T-helper 17 cell (primary cell): ENCODE measurements at regions not wholly inside any gene's neighbourhood (a gene's known extent, or its start where the extent isn't known, plus 50 kb on each side); places are given as distances from the start of the nearest gene placed in this dataset.

Experiments
- ATAC-seq: fragments of 150-1000 bp; cut with Tn5 transposase; 2 replicates; pipeline ENCODE4 v1.10.0; 2021; ENCODE audit warnings: mild to moderate bottlenecking, moderate library complexity
- DNase-seq, 3 donors: peaks; one replicate each; pipeline versions ENCODE4 v3.0.0 to v3.0.0-alpha.2; 2020 to 2021
- H3K9me3 ChIP-seq: one replicate; pipeline ENCODE4 v1.7.0; 2013; ENCODE audit warnings: low read length, mild to moderate bottlenecking; ENCODE audit not compliant: control insufficient read depth, poor library complexity, severe bottlenecking
- H3K27ac Mint-ChIP-seq: one replicate; pipeline ENCODE4 v1.8.0; 2022; ENCODE audit warnings: mild to moderate bottlenecking, moderate library complexity, mixed read lengths
- H3K27me3 Mint-ChIP-seq: one replicate; pipeline ENCODE4 v1.8.0; 2022; ENCODE audit warnings: mixed read lengths
- H3K36me3 Mint-ChIP-seq: one replicate; pipeline ENCODE4 v1.8.0; 2022; ENCODE audit warnings: low read depth, mixed read lengths
- H3K4me1 Mint-ChIP-seq: one replicate; pipeline ENCODE4 v1.8.0; 2022; ENCODE audit warnings: mild to moderate bottlenecking, mixed read lengths
- H3K4me3 Mint-ChIP-seq: one replicate; pipeline ENCODE4 v1.8.0; 2022; ENCODE audit warnings: mild to moderate bottlenecking, moderate library complexity, mixed read lengths

DNA sequence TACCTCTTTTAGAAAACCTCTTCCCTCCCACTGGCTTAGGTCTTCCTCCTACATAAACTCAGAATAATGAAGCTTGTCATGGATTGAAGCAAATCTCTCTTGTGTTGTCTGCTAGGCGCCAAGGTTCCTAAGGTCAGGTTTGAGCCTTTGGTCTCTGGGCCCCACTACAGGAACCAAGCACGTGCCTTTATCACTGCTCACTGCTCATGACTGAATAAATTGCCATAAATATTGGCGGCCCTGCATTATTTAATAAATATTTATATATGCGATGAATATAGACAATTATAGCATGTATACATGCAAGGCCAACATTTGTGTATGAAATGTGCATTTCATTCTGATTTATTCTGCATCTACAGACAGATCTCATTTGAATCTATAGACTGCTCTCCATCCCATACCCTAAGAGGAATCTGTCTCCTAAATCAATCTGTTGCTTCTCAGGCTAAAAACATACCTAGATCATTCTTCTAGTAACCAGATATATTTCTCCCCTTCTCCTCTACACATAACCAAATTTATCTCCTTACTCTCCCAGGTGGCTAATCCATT lies 1717.6 kb upstream of the TENM3 start:
- DNase-seq = no peak
- Mint-ChIP-seq H3K27me3 (no peaks in the 10 kb centered on the region), H3K27ac (no peak overlapping the region), H3K4me1 (no peaks in the 10 kb centered on the region), H3K4me3 (no peak overlapping the region), H3K36me3 (no peaks in the 10 kb centered on the region)
- no peak for ATAC-seq
- H3K9me3 ChIP-seq = no peaks in the 10 kb centered on the region

DNA sequence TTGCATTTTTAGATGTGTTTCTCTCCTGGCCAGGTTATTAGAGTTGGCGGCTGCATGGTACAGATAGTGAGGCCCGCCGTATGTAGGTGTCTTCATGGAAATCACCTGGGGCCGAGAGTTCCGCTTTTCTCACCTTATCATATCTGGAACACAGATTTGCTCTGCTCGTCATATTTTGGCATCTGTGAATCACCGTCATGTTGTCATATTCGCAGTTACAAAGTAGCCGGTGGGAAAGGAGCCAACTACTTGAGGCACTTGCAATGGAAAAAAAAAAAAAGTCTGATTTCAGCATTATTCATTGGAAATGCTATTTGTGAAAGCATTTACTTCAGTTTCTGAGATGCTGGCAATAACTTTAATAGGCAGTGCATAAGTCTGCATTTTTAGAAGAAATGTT lies 1715.2 kb upstream of the TENM3 start:
- ATAC-seq = no peak
- Mint-ChIP-seq H3K27ac (no peak overlapping the region), H3K36me3 (no peaks in the 10 kb centered on the region), H3K4me1 (no peaks in the 10 kb centered on the region), H3K27me3 (no peaks in the 10 kb centered on the region), H3K4me3 (no peak overlapping the region)
- H3K9me3 ChIP-seq = no peaks in the 10 kb centered on the region
- no peak for DNase-seq

DNA sequence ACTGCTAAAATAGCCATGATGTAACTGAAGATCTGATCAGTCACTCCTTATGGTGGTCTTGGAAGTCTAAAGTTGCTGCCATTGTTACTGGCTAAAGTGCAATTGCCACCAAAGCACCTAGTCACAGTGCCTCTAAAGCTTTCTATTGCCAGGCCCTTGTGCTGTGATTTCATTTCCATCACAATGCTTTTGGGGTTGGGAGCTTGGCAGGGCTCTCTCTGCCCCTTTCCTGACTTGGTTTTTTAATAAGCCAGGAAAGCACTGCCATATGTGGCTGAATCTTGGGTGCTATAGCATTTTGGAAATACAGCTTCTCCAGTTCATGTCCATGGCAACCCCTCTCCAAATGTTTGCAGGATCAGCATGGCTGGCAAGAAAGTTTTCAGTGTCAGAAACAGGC lies 1712.4 kb upstream of the TENM3 start:
- H3K27ac Mint-ChIP-seq = no peak overlapping the region
- H3K27me3 Mint-ChIP-seq = no peaks in the 10 kb centered on the region
- no peak for ATAC-seq
- no peak for DNase-seq
- no peaks in the 10 kb centered on the region for H3K36me3 Mint-ChIP-seq
- no peak overlapping the region for H3K4me3 Mint-ChIP-seq
- H3K9me3 ChIP-seq = no peaks in the 10 kb centered on the region
- no peaks in the 10 kb centered on the region for H3K4me1 Mint-ChIP-seq

DNA sequence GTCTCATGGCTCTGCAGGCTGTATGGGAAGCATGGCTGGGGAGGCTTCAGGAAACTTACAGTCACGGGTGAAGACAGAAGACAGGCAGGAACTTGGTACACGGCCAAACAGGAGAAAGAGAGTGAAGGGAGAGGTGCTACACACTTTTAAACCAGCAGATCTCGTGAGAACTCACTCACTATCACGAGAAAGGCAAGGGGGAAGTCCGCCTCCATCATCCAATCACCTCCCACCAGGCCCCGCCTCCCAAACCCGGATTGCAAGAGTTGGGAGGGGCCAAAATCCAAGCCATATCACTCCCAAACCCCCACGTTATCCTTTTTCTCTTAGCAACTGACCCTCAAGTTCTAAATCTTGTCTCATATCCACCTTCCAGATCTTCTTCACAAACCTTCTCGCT lies 1710.5 kb upstream of the TENM3 start:
- no peak overlapping the region for H3K4me3 Mint-ChIP-seq
- no peaks in the 10 kb centered on the region for H3K36me3 Mint-ChIP-seq
- H3K27me3 Mint-ChIP-seq = no peaks in the 10 kb centered on the region
- DNase-seq (no peak), ATAC-seq (no peak)
- H3K27ac Mint-ChIP-seq = no peak overlapping the region
- no peaks in the 10 kb centered on the region for H3K4me1 Mint-ChIP-seq
- H3K9me3 ChIP-seq = no peaks in the 10 kb centered on the region

DNA sequence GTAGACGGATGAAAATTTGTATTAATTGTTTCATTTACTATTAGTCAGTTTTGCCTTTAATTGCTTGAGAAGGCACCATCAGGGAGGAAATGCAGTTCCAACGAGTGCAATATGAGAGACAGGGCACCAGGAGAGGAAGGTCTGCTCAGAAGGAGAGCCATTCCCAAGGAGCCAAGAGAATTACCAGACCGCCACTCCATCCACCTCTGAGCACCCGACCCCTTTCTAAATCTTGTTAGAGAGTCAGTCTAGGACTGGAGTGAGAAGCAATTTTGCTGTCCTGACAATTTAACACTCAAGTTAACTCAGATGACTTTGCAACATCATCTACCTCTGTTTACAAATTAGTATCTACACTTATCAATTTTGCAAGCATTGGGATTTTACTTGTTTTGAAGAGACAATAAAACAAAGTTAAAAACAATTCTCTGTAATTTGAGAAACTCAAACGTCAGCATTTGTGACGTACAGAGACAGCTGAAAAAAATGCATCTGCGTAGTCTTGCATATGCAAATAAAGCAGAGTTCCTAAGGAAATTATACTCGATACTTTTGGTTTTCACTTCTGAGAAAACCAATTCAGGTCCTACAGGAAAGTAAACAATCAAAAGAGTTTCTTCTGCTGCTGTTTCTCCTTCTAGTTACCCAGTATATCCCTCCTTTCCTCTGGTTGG lies 1704.7 kb upstream of the TENM3 start:
- no peaks in the 10 kb centered on the region for H3K27me3 Mint-ChIP-seq
- no peak overlapping the region for H3K27ac Mint-ChIP-seq
- no peak for ATAC-seq
- no peaks in the 10 kb centered on the region for H3K36me3 Mint-ChIP-seq
- H3K4me3 Mint-ChIP-seq = no peak overlapping the region
- DNase-seq = no peak
- no peaks in the 10 kb centered on the region for H3K4me1 Mint-ChIP-seq
- peaks cover 3% of the 10 kb centered on the region for H3K9me3 ChIP-seq

DNA sequence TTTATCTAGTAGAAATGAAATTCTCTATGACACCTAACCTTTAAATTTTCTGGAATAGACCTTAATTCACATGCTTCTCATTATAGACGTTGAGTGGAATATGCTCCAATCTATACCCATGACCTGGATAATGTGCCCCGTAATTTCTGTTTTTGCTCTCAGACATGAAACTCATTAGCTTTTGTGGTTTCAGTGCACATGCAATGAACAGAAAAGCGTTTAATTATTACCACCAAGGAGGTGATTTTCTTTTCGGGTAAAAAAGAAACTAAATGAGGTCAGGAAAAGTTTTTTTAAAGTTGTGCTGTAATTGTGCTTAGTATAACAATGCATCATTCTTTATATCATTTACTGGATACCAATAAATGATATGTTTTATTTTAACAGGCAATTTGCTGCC lies 1703.9 kb upstream of the TENM3 start:
- Mint-ChIP-seq H3K27me3 (no peaks in the 10 kb centered on the region), H3K27ac (no peak overlapping the region), H3K36me3 (no peaks in the 10 kb centered on the region), H3K4me1 (no peaks in the 10 kb centered on the region), H3K4me3 (no peak overlapping the region)
- DNase-seq (no peak), ATAC-seq (no peak)
- peaks cover 3% of the 10 kb centered on the region for H3K9me3 ChIP-seq

DNA sequence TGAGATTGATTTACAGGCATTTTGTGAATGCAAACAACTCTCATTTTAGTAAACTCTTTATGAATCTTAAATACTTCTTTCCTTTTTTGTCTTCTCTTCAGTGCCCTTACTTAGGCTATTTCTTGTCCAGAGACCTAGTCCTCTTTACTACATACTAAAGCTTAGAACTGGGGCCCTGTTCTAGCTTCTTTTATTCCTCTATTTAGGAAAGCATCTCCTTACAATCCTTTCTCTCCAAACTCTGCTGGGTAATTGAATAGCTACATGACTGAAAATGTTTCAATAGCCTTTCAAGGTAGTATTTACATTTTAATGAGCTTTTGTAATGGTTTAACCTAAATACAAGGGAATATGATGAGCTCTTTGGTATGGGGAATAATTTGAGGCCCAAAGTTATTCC lies 1701.5 kb upstream of the TENM3 start:
- Mint-ChIP-seq H3K27ac (no peak overlapping the region), H3K27me3 (no peaks in the 10 kb centered on the region), H3K36me3 (no peaks in the 10 kb centered on the region), H3K4me1 (no peaks in the 10 kb centered on the region), H3K4me3 (no peak overlapping the region)
- ATAC-seq (no peak), DNase-seq (no peak)
- peaks cover 3% of the 10 kb centered on the region for H3K9me3 ChIP-seq

DNA sequence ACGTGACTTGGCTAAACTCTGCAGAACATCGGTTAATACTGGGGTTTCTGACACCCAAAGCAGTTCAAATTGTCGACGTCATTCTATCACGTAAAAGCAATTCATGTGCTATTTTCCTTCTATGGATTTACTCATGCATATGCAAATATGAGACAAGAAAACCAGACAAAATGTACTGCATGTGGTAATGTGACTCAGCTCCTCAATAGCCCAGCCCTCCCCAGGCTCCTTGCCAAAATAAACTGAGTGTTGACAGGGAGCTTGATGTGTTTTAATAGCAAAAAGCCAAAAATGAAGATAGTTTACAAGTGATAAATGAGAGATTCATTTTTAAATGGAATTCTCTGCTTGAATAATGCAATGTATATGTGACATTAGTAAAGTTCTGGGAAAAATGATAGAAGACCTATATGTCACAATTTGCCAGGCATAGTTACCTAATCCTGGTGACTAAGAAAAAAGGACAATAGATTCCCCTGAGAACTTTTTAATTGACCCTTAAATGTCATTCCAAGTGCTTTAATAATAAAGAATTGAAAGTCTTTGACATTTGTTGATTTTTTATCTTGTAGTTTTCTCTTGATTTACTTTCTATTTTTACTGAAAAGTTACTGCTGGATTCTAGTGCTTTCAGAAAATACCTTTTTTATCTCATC lies 1700.6 kb upstream of the TENM3 start:
- Mint-ChIP-seq H3K27ac (no peak overlapping the region), H3K4me3 (no peak overlapping the region), H3K36me3 (no peaks in the 10 kb centered on the region), H3K4me1 (no peaks in the 10 kb centered on the region), H3K27me3 (no peaks in the 10 kb centered on the region)
- ATAC-seq (no peak), DNase-seq (no peak)
- peaks cover 3% of the 10 kb centered on the region for H3K9me3 ChIP-seq

DNA sequence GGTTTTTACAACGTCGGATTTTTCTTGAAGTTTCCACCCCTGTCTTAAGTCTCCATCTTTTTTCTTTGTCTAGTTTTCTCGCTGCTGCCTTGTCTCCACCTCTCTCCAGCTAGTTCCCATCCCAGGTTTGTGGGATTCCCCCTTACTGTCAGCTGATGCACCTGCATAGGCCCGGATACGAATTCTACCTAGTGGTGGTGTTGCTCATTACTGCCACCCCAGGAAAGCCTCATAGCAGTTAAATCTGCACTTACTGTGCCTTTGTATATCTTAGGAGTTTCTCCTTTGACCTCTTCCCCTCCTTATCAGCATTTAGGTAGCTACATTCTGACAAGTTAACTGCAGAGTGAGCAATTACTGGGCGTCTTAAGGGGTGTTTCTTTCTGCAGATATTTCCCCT lies 1693.1 kb upstream of the TENM3 start:
- no peaks in the 10 kb centered on the region for H3K36me3 Mint-ChIP-seq

DNA sequence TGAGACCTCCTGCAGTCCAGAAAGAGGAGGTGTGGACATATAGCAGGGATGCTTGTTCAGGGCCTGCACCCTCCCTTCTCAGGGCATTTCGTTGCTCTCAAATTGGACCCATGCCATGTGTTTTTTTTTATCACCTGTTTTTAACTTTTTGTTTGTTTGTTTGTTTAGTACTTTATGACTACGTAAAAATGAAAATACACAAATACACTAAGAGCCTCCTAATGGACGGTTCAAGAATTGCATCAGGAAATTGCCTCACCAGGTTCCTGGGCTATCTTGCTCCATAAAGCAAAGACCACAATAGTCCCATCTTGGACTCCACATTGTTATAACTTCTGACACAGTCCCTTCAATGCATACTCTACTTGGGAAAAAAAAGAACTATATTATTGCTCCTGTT lies 1685.9 kb upstream of the TENM3 start:
- no peaks in the 10 kb centered on the region for H3K27me3 Mint-ChIP-seq
- H3K9me3 ChIP-seq = peaks cover 3% of the 10 kb centered on the region
- no peaks in the 10 kb centered on the region for H3K4me1 Mint-ChIP-seq
- H3K4me3 Mint-ChIP-seq = no peak overlapping the region
- DNase-seq (no peak), ATAC-seq (no peak)
- H3K27ac Mint-ChIP-seq = no peak overlapping the region
- H3K36me3 Mint-ChIP-seq = no peaks in the 10 kb centered on the region

More for the DNA sequence above, 1693.1 kb upstream of the TENM3 start:
- Mint-ChIP-seq H3K4me1 (no peaks in the 10 kb centered on the region), H3K4me3 (no peak overlapping the region), H3K27ac (no peak overlapping the region), H3K27me3 (no peaks in the 10 kb centered on the region)
- no peak for DNase-seq
- H3K9me3 ChIP-seq = peaks cover 3% of the 10 kb centered on the region
- ATAC-seq = no peak

DNA sequence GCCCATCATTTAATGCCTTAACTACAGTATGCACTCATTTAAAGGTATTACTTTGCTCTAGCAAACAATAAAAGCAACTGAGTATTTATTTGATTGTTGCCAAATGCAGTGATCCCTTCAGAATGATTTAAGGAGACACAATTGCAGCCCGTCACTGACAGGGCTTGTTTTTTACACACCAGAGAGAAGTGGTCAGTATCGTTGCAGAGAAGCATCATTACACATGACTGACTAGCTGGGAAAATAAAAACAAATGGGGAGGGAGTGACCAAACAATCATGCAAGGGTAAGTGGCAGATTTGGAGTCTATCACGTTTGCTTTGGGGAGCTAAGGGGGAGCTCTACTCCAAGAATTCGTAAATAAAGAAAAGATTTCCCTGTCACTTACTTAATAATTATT lies 1685.3 kb upstream of the TENM3 start:
- Mint-ChIP-seq H3K27ac (no peak overlapping the region), H3K36me3 (no peaks in the 10 kb centered on the region), H3K4me3 (no peak overlapping the region), H3K4me1 (no peaks in the 10 kb centered on the region), H3K27me3 (no peaks in the 10 kb centered on the region)
- H3K9me3 ChIP-seq = no peaks in the 10 kb centered on the region
- no peak for ATAC-seq
- DNase-seq = no peak

DNA sequence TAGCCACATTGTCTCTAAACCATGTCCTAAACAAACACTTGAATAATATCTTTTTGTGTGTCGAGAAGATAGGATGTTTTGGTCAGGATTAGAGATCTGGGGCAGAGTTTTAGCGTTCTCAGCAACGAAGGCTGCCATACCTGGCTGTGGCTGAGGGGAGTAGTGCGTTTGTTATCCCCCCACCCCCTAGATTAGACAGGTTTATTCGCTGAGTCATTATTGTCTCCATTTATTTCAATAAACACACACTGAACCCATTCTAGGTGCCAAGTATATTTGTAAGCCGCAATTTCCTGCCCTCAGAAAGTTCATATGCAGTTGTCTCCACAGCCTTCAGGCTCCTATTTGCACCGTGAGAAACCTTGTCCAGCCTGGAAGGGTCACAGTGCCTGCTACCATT lies 1684.8 kb upstream of the TENM3 start:
- Mint-ChIP-seq H3K4me1 (no peaks in the 10 kb centered on the region), H3K36me3 (no peaks in the 10 kb centered on the region), H3K27ac (no peak overlapping the region), H3K4me3 (no peak overlapping the region), H3K27me3 (no peaks in the 10 kb centered on the region)
- DNase-seq = no peak
- H3K9me3 ChIP-seq = no peaks in the 10 kb centered on the region
- ATAC-seq = no peak

DNA sequence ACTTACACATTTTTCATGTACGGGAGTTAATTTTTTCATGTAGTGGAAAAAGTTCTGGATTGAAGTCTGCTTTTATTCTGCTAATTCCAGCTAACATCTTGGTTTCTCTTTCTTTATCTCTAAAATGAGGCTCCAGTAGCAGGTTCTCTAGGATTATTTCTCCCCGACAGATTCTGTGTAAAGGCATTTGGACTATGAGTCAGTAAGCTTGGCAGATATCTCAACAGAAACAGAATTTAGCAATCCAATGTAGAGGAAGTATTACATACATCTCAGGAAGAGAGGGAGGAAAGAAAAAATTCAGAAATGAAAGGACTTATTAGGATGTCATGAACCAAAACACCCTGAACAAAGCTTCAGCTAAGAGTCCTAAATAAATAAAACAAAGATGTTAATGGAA lies 1682.3 kb upstream of the TENM3 start:
- H3K27me3 Mint-ChIP-seq = no peaks in the 10 kb centered on the region
- no peak overlapping the region for H3K4me3 Mint-ChIP-seq
- no peak overlapping the region for H3K27ac Mint-ChIP-seq
- no peak for ATAC-seq
- no peaks in the 10 kb centered on the region for H3K4me1 Mint-ChIP-seq
- no peak for DNase-seq
- H3K9me3 ChIP-seq = peaks cover 3% of the 10 kb centered on the region
- no peaks in the 10 kb centered on the region for H3K36me3 Mint-ChIP-seq

DNA sequence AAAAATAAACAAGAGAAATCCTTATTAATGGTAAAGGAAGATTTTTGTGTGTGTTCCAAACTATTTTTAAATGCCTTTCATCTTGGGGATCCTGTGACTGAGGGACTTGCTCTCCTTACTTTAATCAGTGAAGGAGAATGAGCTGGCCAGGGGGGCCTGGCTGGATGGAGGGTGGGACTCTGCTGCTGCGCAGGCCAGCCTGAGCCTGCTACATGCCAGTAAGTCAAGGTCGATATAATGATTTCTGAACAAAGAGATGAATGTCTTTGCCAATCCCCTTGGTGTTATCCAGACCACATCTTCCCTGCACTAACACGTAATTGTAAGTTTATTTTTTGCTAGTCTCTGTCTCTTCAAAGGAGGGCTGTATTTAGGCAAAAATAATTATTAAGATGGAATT lies 1679.2 kb upstream of the TENM3 start:
- no peak overlapping the region for H3K4me3 Mint-ChIP-seq
- no peak for ATAC-seq
- no peaks in the 10 kb centered on the region for H3K4me1 Mint-ChIP-seq

More for the DNA sequence above, 1679.2 kb upstream of the TENM3 start:
- no peaks in the 10 kb centered on the region for H3K27me3 Mint-ChIP-seq
- H3K36me3 Mint-ChIP-seq = peaks cover 2% of the 10 kb centered on the region
- no peak overlapping the region for H3K27ac Mint-ChIP-seq
- no peak for DNase-seq
- peaks cover 3% of the 10 kb centered on the region for H3K9me3 ChIP-seq
